Endothelial cell (in vitro differentiated cells): ENCODE measurements at regions not wholly inside any gene's neighbourhood (a gene's known extent, or its start where the extent isn't known, plus 50 kb on each side); places are given as distances from the start of the nearest gene placed in this dataset.
"Not testable (repeated sequence)": the region's sequence is repeated elsewhere in the genome, so short reads cannot be mapped to it uniquely, and the experiment has no call there.

Source experiments
- DNase-seq: peaks from one replicate; pipeline ENCODE4 v3.0.0; 2021; ENCODE audit warnings: low spot score
- H3K27ac Mint-ChIP-seq: one replicate; pipeline ENCODE4 v1.8.0; 2021; ENCODE audit warnings: mixed read lengths, inconsistent platforms; ENCODE audit not compliant: unreplicated experiment
- H3K27me3 Mint-ChIP-seq: one replicate; pipeline ENCODE4 v1.8.0; 2021; ENCODE audit warnings: mild to moderate bottlenecking, moderate library complexity, mixed read lengths, inconsistent platforms; ENCODE audit not compliant: unreplicated experiment
- H3K36me3 Mint-ChIP-seq: one replicate; pipeline ENCODE4 v1.8.0; 2021; ENCODE audit warnings: mild to moderate bottlenecking, low read depth, mixed read lengths, inconsistent platforms; ENCODE audit not compliant: unreplicated experiment
- H3K4me1 Mint-ChIP-seq: one replicate; pipeline ENCODE4 v1.8.0; 2021; ENCODE audit warnings: mild to moderate bottlenecking, mixed read lengths, inconsistent platforms; ENCODE audit not compliant: unreplicated experiment
- H3K4me3 Mint-ChIP-seq: one replicate; pipeline ENCODE4 v1.8.0; 2021; ENCODE audit warnings: mild to moderate bottlenecking, mixed read lengths, inconsistent platforms; ENCODE audit not compliant: unreplicated experiment
- H3K9me3 Mint-ChIP-seq: one replicate; pipeline ENCODE4 v1.8.0; 2021; ENCODE audit warnings: mixed read lengths, inconsistent platforms; ENCODE audit not compliant: unreplicated experiment
- CTCF ChIP-seq: fragments of 200-600 bp; sonication (generic); IDR thresholded peaks from one replicate; pipeline ENCODE4 v1.5.0; 2021; ENCODE audit warnings: antibody characterized with exemption; ENCODE audit not compliant: unreplicated experiment

GRCh38 chr2:83342860-83343329 is 1116.2 kb downstream of the SUCLG1 start:
- Mint-ChIP-seq H3K36me3 (no peaks in the 10 kb centered on the region), H3K9me3 (no peaks in the 10 kb centered on the region), H3K4me3 (no peak overlapping the region), H3K27me3 (no peaks in the 10 kb centered on the region), H3K27ac (no peak overlapping the region), H3K4me1 (no peaks in the 10 kb centered on the region)
- no peak for DNase-seq
- TF ChIP-seq CTCF: no peak

- Mint-ChIP-seq H3K36me3 (no peaks in the 10 kb centered on the region), H3K27me3 (no peaks in the 10 kb centered on the region), H3K4me3 (no peak overlapping the region), H3K9me3 (no peaks in the 10 kb centered on the region), H3K4me1 (no peaks in the 10 kb centered on the region), H3K27ac (no peak overlapping the region)
- TF ChIP-seq CTCF: no peak
- DNase-seq: no peak
Measured at GRCh38 chr2:83340424-83340823, 1118.7 kb downstream of the SUCLG1 start.

GRCh38 chr2:83339942-83340341 is 1119.1 kb downstream of the SUCLG1 start:
- H3K27me3 Mint-ChIP-seq, H3K9me3 Mint-ChIP-seq, H3K4me3 Mint-ChIP-seq, H3K4me1 Mint-ChIP-seq, H3K27ac Mint-ChIP-seq, DNase-seq, H3K36me3 Mint-ChIP-seq: not testable (repeated sequence)

- Mint-ChIP-seq H3K36me3 (no peaks in the 10 kb centered on the region), H3K27ac (no peak overlapping the region), H3K4me3 (no peak overlapping the region), H3K27me3 (no peaks in the 10 kb centered on the region), H3K9me3 (no peaks in the 10 kb centered on the region), H3K4me1 (no peaks in the 10 kb centered on the region)
- DNase-seq: no peak
- TF ChIP-seq CTCF: no peak
Measured at GRCh38 chr2:83331810-83332209, 1127.3 kb downstream of the SUCLG1 start.

- H3K27ac Mint-ChIP-seq: no peak overlapping the region
Measured at GRCh38 chr2:83323038-83323437, 1136.0 kb downstream of the SUCLG1 start.

More at GRCh38 chr2:83323038-83323437, 1136.0 kb downstream of the SUCLG1 start:
- Mint-ChIP-seq H3K4me1 (no peaks in the 10 kb centered on the region), H3K9me3 (no peaks in the 10 kb centered on the region), H3K36me3 (no peaks in the 10 kb centered on the region), H3K4me3 (no peak overlapping the region), H3K27me3 (no peaks in the 10 kb centered on the region)
- TF ChIP-seq CTCF: no peak
- DNase-seq: no peak
